HL-60 (cell line): ENCODE measurements at regions not wholly inside any gene's neighbourhood (a gene's known extent, or its start where the extent isn't known, plus 50 kb on each side); places are given as distances from the start of the nearest gene placed in this dataset.

Experiments
- DNase-seq, 2 experiments: peaks; one replicate each; pipeline ENCODE4 v3.0.0-alpha.2; 2010 to 2020; ENCODE audit warnings: low read depth in 1 of 2, low spot score in 1 of 2
- H3K27ac ChIP-seq: fragments of 250-450 bp; sonication (Bioruptor Pico); replicated peaks from 2 replicates; pipeline ENCODE4 v1.5.1; 2020; ENCODE audit warnings: mild to moderate bottlenecking, moderate library complexity
- H3K27me3 ChIP-seq: fragments of 250-450 bp; sonication (Bioruptor Pico); 2 replicates; pipeline ENCODE4 v1.5.1; 2021; ENCODE audit warnings: mild to moderate bottlenecking, moderate library complexity; ENCODE audit not compliant: insufficient read depth, poor library complexity, severe bottlenecking
- H3K4me3 ChIP-seq: replicated peaks from 2 replicates; pipeline ENCODE4 v1.5.1; 2011; ENCODE audit warnings: mild to moderate bottlenecking, control low read depth, low read length; ENCODE audit not compliant: insufficient read depth
- GABPA ChIP-seq: IDR thresholded peaks from 2 replicates; pipeline ENCODE4 v1.6.1; 2012; ENCODE audit warnings: low read depth
- POLR2AphosphoS5 ChIP-seq: IDR thresholded peaks from 2 replicates; pipeline ENCODE4 v1.6.1; 2012; ENCODE audit warnings: low read depth
- SPI1 ChIP-seq: IDR thresholded peaks from 2 replicates; pipeline ENCODE4 v1.6.1; 2012; ENCODE audit warnings: low read depth, mild to moderate bottlenecking, borderline replicate concordance
- TF ChIP-seq, protein P1 (sequence below): IDR thresholded peaks from one replicate; pipeline ENCODE4 v1.5.1; 2011; ENCODE audit warnings: low read length, control low read depth, inconsistent platforms; ENCODE audit not compliant: insufficient read depth
- TF ChIP-seq, protein P2 (sequence below): IDR thresholded peaks from 2 replicates; pipeline ENCODE4 v1.6.1; 2012; ENCODE audit warnings: low read depth; ENCODE audit not compliant: insufficient replicate concordance

- H3K27me3 ChIP-seq: no peaks in the 10 kb centered on the region
- H3K4me3 ChIP-seq: no peak overlapping the region
- DNase-seq: no peak
- no peak overlapping the region for H3K27ac ChIP-seq
- TF ChIP-seq POLR2AphosphoS5: no peak
- TF ChIP-seq, protein P1, sequence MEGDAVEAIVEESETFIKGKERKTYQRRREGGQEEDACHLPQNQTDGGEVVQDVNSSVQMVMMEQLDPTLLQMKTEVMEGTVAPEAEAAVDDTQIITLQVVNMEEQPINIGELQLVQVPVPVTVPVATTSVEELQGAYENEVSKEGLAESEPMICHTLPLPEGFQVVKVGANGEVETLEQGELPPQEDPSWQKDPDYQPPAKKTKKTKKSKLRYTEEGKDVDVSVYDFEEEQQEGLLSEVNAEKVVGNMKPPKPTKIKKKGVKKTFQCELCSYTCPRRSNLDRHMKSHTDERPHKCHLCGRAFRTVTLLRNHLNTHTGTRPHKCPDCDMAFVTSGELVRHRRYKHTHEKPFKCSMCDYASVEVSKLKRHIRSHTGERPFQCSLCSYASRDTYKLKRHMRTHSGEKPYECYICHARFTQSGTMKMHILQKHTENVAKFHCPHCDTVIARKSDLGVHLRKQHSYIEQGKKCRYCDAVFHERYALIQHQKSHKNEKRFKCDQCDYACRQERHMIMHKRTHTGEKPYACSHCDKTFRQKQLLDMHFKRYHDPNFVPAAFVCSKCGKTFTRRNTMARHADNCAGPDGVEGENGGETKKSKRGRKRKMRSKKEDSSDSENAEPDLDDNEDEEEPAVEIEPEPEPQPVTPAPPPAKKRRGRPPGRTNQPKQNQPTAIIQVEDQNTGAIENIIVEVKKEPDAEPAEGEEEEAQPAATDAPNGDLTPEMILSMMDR: no peak
- no peak for TF ChIP-seq GABPA
- TF ChIP-seq, protein P2, sequence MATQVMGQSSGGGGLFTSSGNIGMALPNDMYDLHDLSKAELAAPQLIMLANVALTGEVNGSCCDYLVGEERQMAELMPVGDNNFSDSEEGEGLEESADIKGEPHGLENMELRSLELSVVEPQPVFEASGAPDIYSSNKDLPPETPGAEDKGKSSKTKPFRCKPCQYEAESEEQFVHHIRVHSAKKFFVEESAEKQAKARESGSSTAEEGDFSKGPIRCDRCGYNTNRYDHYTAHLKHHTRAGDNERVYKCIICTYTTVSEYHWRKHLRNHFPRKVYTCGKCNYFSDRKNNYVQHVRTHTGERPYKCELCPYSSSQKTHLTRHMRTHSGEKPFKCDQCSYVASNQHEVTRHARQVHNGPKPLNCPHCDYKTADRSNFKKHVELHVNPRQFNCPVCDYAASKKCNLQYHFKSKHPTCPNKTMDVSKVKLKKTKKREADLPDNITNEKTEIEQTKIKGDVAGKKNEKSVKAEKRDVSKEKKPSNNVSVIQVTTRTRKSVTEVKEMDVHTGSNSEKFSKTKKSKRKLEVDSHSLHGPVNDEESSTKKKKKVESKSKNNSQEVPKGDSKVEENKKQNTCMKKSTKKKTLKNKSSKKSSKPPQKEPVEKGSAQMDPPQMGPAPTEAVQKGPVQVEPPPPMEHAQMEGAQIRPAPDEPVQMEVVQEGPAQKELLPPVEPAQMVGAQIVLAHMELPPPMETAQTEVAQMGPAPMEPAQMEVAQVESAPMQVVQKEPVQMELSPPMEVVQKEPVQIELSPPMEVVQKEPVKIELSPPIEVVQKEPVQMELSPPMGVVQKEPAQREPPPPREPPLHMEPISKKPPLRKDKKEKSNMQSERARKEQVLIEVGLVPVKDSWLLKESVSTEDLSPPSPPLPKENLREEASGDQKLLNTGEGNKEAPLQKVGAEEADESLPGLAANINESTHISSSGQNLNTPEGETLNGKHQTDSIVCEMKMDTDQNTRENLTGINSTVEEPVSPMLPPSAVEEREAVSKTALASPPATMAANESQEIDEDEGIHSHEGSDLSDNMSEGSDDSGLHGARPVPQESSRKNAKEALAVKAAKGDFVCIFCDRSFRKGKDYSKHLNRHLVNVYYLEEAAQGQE: no peak
- no peak for TF ChIP-seq SPI1
These were observed 631.8 kb upstream of the KLF12 start for GRCh38 chr13:74765955-74766354.

DNA sequence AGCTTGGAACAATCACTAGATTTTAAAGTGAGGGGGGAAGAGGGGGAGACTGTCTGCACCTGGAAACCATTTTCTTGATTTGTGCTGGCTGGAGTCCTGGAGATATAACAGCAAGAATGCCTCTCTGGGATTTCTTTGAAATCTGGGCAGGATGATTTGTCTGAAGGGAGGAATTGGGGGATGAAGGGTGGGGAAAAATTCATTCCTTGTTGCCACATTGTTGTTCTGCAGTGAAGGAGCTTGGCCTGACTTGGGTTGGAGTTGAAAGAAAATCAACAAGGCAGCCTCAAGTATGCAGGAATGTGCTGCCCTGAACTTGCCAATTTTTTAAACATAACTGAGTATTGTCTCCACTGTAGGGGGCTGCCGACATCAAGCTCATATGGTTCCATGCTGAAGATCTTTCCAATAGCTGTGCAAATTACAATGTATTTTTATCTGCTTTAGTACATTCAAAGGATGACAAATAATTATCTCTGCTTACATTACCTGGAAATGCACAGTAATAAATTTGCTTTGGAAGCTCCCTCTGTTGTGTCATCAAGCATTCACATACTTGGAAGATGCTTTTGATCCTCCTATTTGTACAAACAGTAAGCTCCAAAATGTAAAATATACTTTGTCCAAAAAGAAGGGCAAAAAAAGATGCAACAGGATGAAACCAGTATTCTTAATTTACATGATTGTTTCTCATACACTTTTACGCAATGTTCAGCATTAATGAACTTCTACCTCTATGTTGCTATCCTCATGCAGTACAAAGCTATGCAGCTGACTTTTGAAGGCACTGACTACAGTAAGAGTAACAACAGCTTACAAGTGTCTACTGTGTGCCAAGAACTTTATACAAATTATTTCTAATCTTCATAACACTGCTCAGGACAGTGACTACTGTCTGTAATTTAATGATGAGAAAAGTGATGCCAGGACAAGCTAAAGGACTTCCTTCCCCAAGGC lies 627.9 kb upstream of the KLF12 start:
- DNase-seq: no peak
- TF ChIP-seq POLR2AphosphoS5 (no peak), GABPA (no peak)
- no peak overlapping the region for H3K27ac ChIP-seq

DNA sequence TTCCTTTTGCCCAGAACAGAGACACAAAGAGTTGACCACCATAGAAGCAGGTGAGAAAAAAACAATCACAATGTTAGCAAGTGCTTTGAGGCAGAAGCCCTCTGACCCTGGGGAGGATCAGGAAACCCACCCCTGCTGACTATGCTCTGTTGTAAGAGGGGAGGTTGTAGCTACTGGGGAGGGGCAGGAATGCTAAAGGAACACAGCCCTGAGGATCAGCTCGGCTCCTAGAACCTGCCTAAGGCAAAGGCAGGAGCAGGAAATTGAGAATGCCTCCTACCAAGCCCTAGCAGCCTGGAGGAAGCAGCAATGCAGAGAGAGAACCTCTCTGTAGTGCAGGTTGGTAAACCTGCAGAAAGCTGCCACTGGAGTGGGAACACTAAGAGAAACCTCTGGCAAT lies 624.0 kb upstream of the KLF12 start:
- TF ChIP-seq, protein P1: no peak
- TF ChIP-seq, protein P2: no peak
- TF ChIP-seq POLR2AphosphoS5 (no peak), GABPA (no peak)
- DNase-seq: no peak
- Histone ChIP-seq H3K4me3 (no peak overlapping the region), H3K27ac (no peak overlapping the region), H3K27me3 (no peaks in the 10 kb centered on the region)

More for the DNA sequence above, 627.9 kb upstream of the KLF12 start:
- no peak overlapping the region for H3K4me3 ChIP-seq
- no peaks in the 10 kb centered on the region for H3K27me3 ChIP-seq

DNA sequence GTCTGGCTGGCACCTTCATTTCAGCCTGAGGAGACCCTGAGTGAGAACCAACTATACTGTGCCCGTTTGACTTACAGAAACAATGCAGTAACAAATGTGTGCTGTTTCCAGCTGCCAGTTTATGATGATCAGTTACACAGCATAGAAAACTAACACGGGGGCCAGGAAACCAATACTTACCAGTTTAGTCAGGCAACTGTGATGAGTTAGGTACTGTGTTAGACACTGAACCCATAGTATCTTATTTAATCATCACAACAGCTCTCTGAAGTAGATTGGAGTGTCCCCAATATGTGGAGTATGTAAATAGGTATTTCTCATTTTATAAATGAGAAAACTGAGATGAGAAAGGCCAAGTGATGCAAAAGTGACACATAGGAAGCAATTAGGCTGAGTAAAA lies 620.9 kb upstream of the KLF12 start:
- TF ChIP-seq, protein P2: no peak
- TF ChIP-seq, protein P1: no peak
- TF ChIP-seq POLR2AphosphoS5 (no peak), SPI1 (no peak), GABPA (no peak)
- Histone ChIP-seq H3K4me3 (no peak overlapping the region), H3K27me3 (no peaks in the 10 kb centered on the region), H3K27ac (no peak overlapping the region)
- no peak for DNase-seq
